ENCODE measurements at regions not wholly inside any gene's neighbourhood (a gene's known extent, or its start where the extent isn't known, plus 50 kb on each side); places are given as distances from the start of the nearest gene placed in this dataset.

DNA sequence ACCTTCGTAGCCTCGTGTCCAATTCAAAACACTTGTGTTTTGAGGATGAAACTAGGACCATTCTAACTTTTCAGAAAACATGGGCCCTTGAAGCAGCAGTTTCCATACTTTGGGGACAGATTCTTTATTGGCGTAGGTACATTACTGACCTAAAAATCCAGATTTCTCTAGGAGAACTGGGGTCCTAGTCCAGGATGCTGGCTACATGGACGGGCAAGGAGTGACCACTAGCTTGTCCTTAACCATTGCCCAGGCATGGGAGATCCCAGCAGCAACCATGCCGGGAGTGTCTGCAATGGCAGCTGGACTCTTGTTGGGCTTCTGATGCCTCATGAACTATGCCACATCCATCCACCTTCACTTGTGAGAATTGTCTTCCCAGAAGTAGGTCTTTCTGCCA, 62.2 kb upstream of the WDR1 start:
- no peak overlapping the region for H2BK12ac ChIP-seq (ENCODE audit: low read length)
- no peak overlapping the region for H3K18ac ChIP-seq (ENCODE audit: low read length)
- no CpG with 5 or more reads among the region's 5 CpGs for WGBS, 2 donors (ENCODE audit: extremely low coverage in 2 of 2, insufficient read length in 2 of 2, insufficient replicate concordance in 1 of 2)

DNA sequence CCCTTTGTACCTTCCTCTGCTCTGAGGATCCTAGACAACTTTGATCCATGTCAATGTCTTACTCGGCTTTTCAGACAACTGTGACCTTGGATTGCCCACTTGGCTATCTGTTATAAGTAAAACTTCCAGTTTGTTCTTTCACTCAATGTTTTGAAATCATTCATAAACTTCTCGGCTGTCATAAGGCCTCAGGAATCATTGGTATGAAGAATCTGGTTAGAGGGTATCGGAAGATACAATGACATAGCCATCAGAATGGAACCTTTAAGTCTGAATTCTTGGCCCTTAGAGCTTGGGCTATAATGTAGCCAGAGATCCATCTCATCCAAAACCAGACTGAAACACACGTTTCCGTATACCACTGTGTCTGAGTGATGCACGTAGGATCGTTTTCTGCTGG, 59.0 kb upstream of the WDR1 start:
- no peak overlapping the region for H3K14ac ChIP-seq (ENCODE audit: low read length)
- H3K9me3 ChIP-seq (replicated peaks in 1 of 2; ENCODE audit: control insufficient read depth in 2 of 2, insufficient read depth in 1 of 2, low read depth in 1 of 2, low read length in 2 of 2), result no peaks in the 10 kb centered on the region
- peaks cover 0 to 4% of the 10 kb centered on the region in 2 donors for H3K4me1 ChIP-seq (ENCODE audit: control insufficient read depth in 2 of 2, insufficient read depth in 1 of 2, low read depth in 1 of 2, low read length in 2 of 2)
- no peak overlapping the region for H3K4ac ChIP-seq (ENCODE audit: low read length)
- no peak overlapping the region for H3K23ac ChIP-seq (ENCODE audit: low read depth, low read length, poor library complexity)
- H2BK12ac ChIP-seq (ENCODE audit: low read length), result no peak overlapping the region
- H3K27me3 ChIP-seq (ENCODE audit: control insufficient read depth in 3 of 3, insufficient read depth in 3 of 3, low read depth in 1 of 3, low read length in 3 of 3), result peaks cover 0 to 5% (median 0%) of the 10 kb centered on the region in 3 experiments
- H3K4me3 ChIP-seq (ENCODE audit: low read length in 2 of 2), result no peak overlapping the region
- DNase-seq (ENCODE audit: low spot score), result no peak
- no CpG with 5 or more reads among the region's 7 CpGs for WGBS, 2 donors (ENCODE audit: extremely low coverage in 2 of 2, insufficient read length in 2 of 2, insufficient replicate concordance in 1 of 2)
- no peak overlapping the region for H2BK5ac ChIP-seq (ENCODE audit: low read length)
- no peak overlapping the region for H2BK15ac ChIP-seq (ENCODE audit: low read length)
- H3K18ac ChIP-seq (ENCODE audit: low read length), result no peak overlapping the region
- H4K91ac ChIP-seq (ENCODE audit: low read depth, low read length, poor library complexity), result no peak overlapping the region
- no peak overlapping the region for H2AFZ ChIP-seq (ENCODE audit: low read length)
- H2AK5ac ChIP-seq (ENCODE audit: low read depth, low read length), result no peak overlapping the region
- H3K9ac ChIP-seq (ENCODE audit: low read depth, low read length, poor library complexity), result no peak overlapping the region
- H4K8ac ChIP-seq (ENCODE audit: low read depth, low read length), result no peak overlapping the region
- no peaks in the 10 kb centered on the region for H3K36me3 ChIP-seq (replicated peaks in 1 of 2; ENCODE audit: control insufficient read depth in 2 of 2, insufficient read depth in 2 of 2, low read length in 2 of 2)
- H3K4me2 ChIP-seq (ENCODE audit: insufficient read depth, low read length, poor library complexity, severe bottlenecking), result no peak overlapping the region
- H2BK120ac ChIP-seq (ENCODE audit: low read depth, low read length), result no peak overlapping the region
- H3K79me1 ChIP-seq (ENCODE audit: low read depth, low read length), result no peaks in the 10 kb centered on the region
- H3K27ac ChIP-seq (replicated peaks; ENCODE audit: low read length), result no peak overlapping the region

More for the DNA sequence above, 62.2 kb upstream of the WDR1 start:
- H3K14ac ChIP-seq (ENCODE audit: low read length), result no peak overlapping the region
- H3K9ac ChIP-seq (ENCODE audit: low read depth, low read length, poor library complexity), result no peak overlapping the region
- no peak overlapping the region for H2BK5ac ChIP-seq (ENCODE audit: low read length)
- H3K36me3 ChIP-seq (replicated peaks in 1 of 2; ENCODE audit: control insufficient read depth in 2 of 2, insufficient read depth in 2 of 2, low read length in 2 of 2), result no peaks in the 10 kb centered on the region
- no peaks in the 10 kb centered on the region for H3K9me3 ChIP-seq (replicated peaks in 1 of 2; ENCODE audit: control insufficient read depth in 2 of 2, insufficient read depth in 1 of 2, low read depth in 1 of 2, low read length in 2 of 2)
- no peak overlapping the region for H3K4me3 ChIP-seq (ENCODE audit: low read length in 2 of 2)
- H2BK120ac ChIP-seq (ENCODE audit: low read depth, low read length), result no peak overlapping the region
- no peak overlapping the region for H2AFZ ChIP-seq (ENCODE audit: low read length)
- no peak overlapping the region for H4K91ac ChIP-seq (ENCODE audit: low read depth, low read length, poor library complexity)
- H3K27ac ChIP-seq (replicated peaks; ENCODE audit: low read length), result no peak overlapping the region
- no peak overlapping the region for H2BK15ac ChIP-seq (ENCODE audit: low read length)
- no peak overlapping the region for H3K4ac ChIP-seq (ENCODE audit: low read length)
- H3K23ac ChIP-seq (ENCODE audit: low read depth, low read length, poor library complexity), result no peak overlapping the region
- no peaks in the 10 kb centered on the region for H3K4me1 ChIP-seq (ENCODE audit: control insufficient read depth in 2 of 2, insufficient read depth in 1 of 2, low read depth in 1 of 2, low read length in 2 of 2)
- H3K4me2 ChIP-seq (ENCODE audit: insufficient read depth, low read length, poor library complexity, severe bottlenecking), result no peak overlapping the region
- peaks cover 0 to 5% (median 0%) of the 10 kb centered on the region in 3 experiments for H3K27me3 ChIP-seq (ENCODE audit: control insufficient read depth in 3 of 3, insufficient read depth in 3 of 3, low read depth in 1 of 3, low read length in 3 of 3)
- no peak for DNase-seq (ENCODE audit: low spot score)
- H3K79me1 ChIP-seq (ENCODE audit: low read depth, low read length), result no peaks in the 10 kb centered on the region
- no peak overlapping the region for H4K8ac ChIP-seq (ENCODE audit: low read depth, low read length)
- no peak overlapping the region for H2AK5ac ChIP-seq (ENCODE audit: low read depth, low read length)

DNA sequence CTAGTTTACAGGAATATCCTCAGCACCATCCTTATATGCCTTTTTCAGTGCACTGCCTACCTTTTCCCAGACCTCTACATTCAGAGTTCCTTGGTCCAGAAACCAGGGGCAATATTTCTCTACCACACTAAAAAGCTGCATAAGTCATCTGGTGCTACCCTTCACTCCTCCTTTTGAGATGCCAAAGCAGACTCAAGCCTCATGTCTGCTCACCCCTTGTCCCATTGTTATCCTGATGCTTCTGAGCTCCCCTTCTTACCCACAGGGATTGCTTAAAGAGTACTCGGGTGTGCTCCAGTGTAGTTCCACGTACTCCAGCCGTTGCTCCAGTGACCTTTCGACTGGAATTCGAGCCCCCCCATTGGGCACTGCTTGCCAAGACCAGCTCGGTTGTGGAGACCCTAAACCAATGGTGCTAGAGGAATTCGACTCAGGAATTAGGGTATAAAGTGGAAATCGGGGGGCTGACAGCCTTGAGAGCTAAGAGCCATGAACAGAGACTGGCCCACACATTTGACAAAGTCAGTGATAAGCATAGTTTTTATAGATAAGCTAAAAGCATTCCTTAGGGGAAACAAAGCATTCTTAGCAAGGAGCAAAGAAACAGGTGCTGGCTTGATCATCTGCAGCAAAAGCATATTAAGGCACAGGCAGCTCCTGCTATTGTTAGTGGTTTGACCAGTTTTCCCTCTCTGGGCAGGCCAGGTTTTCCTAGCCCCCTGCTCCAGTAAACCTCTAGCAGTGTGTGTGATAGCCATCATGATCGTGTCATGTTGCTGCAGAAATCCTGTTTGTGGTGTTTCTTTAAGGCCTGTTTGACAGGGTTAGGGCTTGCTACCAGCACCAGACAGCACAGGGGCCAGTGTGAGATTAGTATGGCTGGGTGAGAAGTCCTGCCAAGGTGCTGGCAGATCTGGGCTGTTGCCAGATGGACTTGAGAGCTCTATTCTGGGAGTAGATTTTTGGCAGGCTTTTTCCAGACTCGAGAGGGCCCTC, 57.5 kb upstream of the WDR1 start:
- no peak overlapping the region for H3K4me2 ChIP-seq (ENCODE audit: insufficient read depth, low read length, poor library complexity, severe bottlenecking)
- no peak overlapping the region for H3K23ac ChIP-seq (ENCODE audit: low read depth, low read length, poor library complexity)
- no peaks in the 10 kb centered on the region for H3K36me3 ChIP-seq (replicated peaks in 1 of 2; ENCODE audit: control insufficient read depth in 2 of 2, insufficient read depth in 2 of 2, low read length in 2 of 2)
- no peak overlapping the region for H3K27ac ChIP-seq (replicated peaks; ENCODE audit: low read length)
- no peak overlapping the region for H3K9ac ChIP-seq (ENCODE audit: low read depth, low read length, poor library complexity)
- H2BK5ac ChIP-seq (ENCODE audit: low read length), result no peak overlapping the region
- H3K9me3 ChIP-seq (replicated peaks in 1 of 2; ENCODE audit: control insufficient read depth in 2 of 2, insufficient read depth in 1 of 2, low read depth in 1 of 2, low read length in 2 of 2), result no peaks in the 10 kb centered on the region
- H3K27me3 ChIP-seq (ENCODE audit: control insufficient read depth in 3 of 3, insufficient read depth in 3 of 3, low read depth in 1 of 3, low read length in 3 of 3), result peaks cover 0 to 2% (median 0%) of the 10 kb centered on the region in 3 experiments
- H2BK15ac ChIP-seq (ENCODE audit: low read length), result no peak overlapping the region
- peak overlapping the region; percentile 4 for H3K18ac ChIP-seq (ENCODE audit: low read length)
- peaks cover 0 to 4% of the 10 kb centered on the region in 2 donors for H3K4me1 ChIP-seq (ENCODE audit: control insufficient read depth in 2 of 2, insufficient read depth in 1 of 2, low read depth in 1 of 2, low read length in 2 of 2)
- no peak overlapping the region for H3K4me3 ChIP-seq (ENCODE audit: low read length in 2 of 2)
- no peak overlapping the region for H3K14ac ChIP-seq (ENCODE audit: low read length)
- no peak overlapping the region for H4K8ac ChIP-seq (ENCODE audit: low read depth, low read length)
- no peak overlapping the region for H2AFZ ChIP-seq (ENCODE audit: low read length)
- WGBS, 2 donors (ENCODE audit: extremely low coverage in 2 of 2, insufficient read length in 2 of 2, insufficient replicate concordance in 1 of 2), result no CpG with 5 or more reads among the region's 10 CpGs
- DNase-seq (ENCODE audit: low spot score), result no peak
- no peak overlapping the region for H2BK120ac ChIP-seq (ENCODE audit: low read depth, low read length)
- no peak overlapping the region for H2BK12ac ChIP-seq (ENCODE audit: low read length)
- H3K79me1 ChIP-seq (ENCODE audit: low read depth, low read length), result no peaks in the 10 kb centered on the region
- H4K91ac ChIP-seq (ENCODE audit: low read depth, low read length, poor library complexity), result no peak overlapping the region
- no peak overlapping the region for H3K4ac ChIP-seq (ENCODE audit: low read length)
- H2AK5ac ChIP-seq (ENCODE audit: low read depth, low read length), result no peak overlapping the region

- Histone ChIP-seq H3K23ac (ENCODE audit: low read depth, low read length, poor library complexity) (no peak overlapping the region), H2BK12ac (ENCODE audit: low read length) (no peak overlapping the region), H3K36me3 (replicated peaks in 1 of 2; ENCODE audit: control insufficient read depth in 2 of 2, insufficient read depth in 2 of 2, low read length in 2 of 2) (no peaks in the 10 kb centered on the region), H3K27me3 (ENCODE audit: control insufficient read depth in 3 of 3, insufficient read depth in 3 of 3, low read depth in 1 of 3, low read length in 3 of 3) (peaks cover 0 to 6% (median 0%) of the 10 kb centered on the region in 3 experiments), H4K91ac (ENCODE audit: low read depth, low read length, poor library complexity) (no peak overlapping the region), H3K9me3 (replicated peaks in 1 of 2; ENCODE audit: control insufficient read depth in 2 of 2, insufficient read depth in 1 of 2, low read depth in 1 of 2, low read length in 2 of 2) (no peaks in the 10 kb centered on the region), H3K4me3 (ENCODE audit: low read length in 2 of 2) (no peak overlapping the region), H3K14ac (ENCODE audit: low read length) (no peak overlapping the region), H2BK120ac (ENCODE audit: low read depth, low read length) (no peak overlapping the region), H2BK15ac (ENCODE audit: low read length) (no peak overlapping the region), H3K79me1 (ENCODE audit: low read depth, low read length) (no peaks in the 10 kb centered on the region), H2BK5ac (ENCODE audit: low read length) (no peak overlapping the region), H3K4me2 (ENCODE audit: insufficient read depth, low read length, poor library complexity, severe bottlenecking) (no peak overlapping the region), H3K4me1 (ENCODE audit: control insufficient read depth in 2 of 2, insufficient read depth in 1 of 2, low read depth in 1 of 2, low read length in 2 of 2) (peaks cover 2 to 4% of the 10 kb centered on the region in 2 donors), H3K4ac (ENCODE audit: low read length) (no peak overlapping the region), H3K18ac (ENCODE audit: low read length) (no peak overlapping the region), H4K8ac (ENCODE audit: low read depth, low read length) (no peak overlapping the region), H3K27ac (replicated peaks; ENCODE audit: low read length) (no peak overlapping the region), H2AK5ac (ENCODE audit: low read depth, low read length) (no peak overlapping the region), H3K9ac (ENCODE audit: low read depth, low read length, poor library complexity) (no peak overlapping the region), H2AFZ (ENCODE audit: low read length) (peak overlapping the region; percentile 33)
- WGBS, 2 donors (ENCODE audit: extremely low coverage in 2 of 2, insufficient read length in 2 of 2, insufficient replicate concordance in 1 of 2), result no CpG with 5 or more reads among the region's 9 CpGs
- DNase-seq (ENCODE audit: low spot score), result no peak
Measured at GRCh38 chr4:10173037-10173753, 56.6 kb upstream of the WDR1 start.
